ENCODE measurements at regions not wholly inside any gene's neighbourhood (a gene's known extent, or its start where the extent isn't known, plus 50 kb on each side); places are given as distances from the start of the nearest gene placed in this dataset.

- DNase-seq, result no peak
Observed at GRCh38 chr11:80553565-80553964, 1112.7 kb upstream of the TENM4 start.

- DNase-seq, result no peak
Observed at GRCh38 chr11:80542704-80543103, 1101.9 kb upstream of the TENM4 start.

GRCh38 chr11:80538040-80538439, 1097.2 kb upstream of the TENM4 start:
- DNase-seq, result no peak

GRCh38 chr11:80533463-80533862, 1092.6 kb upstream of the TENM4 start:
- no peak for DNase-seq

- DNase-seq, result no peak
Observed at GRCh38 chr11:80532633-80533232, 1091.9 kb upstream of the TENM4 start.

- DNase-seq, result no peak
Observed at GRCh38 chr11:80529726-80530125, 1088.9 kb upstream of the TENM4 start.

- DNase-seq, result no peak
Observed at GRCh38 chr11:80525663-80526405, 1085.0 kb upstream of the TENM4 start.

GRCh38 chr11:80524349-80524748, 1083.5 kb upstream of the TENM4 start:
- no peak for DNase-seq

GRCh38 chr11:80523057-80523456, 1082.2 kb upstream of the TENM4 start:
- no peak for DNase-seq

- no peak for DNase-seq
Observed at GRCh38 chr11:80521592-80521991, 1080.8 kb upstream of the TENM4 start.

- DNase-seq, result no peak
Observed at GRCh38 chr11:80520507-80520887, 1079.7 kb upstream of the TENM4 start.

GRCh38 chr11:80519596-80520506, 1079.0 kb upstream of the TENM4 start:
- DNase-seq, result no peak

- DNase-seq, result no peak
Observed at GRCh38 chr11:80517701-80518100, 1076.9 kb upstream of the TENM4 start.

GRCh38 chr11:80515097-80515496, 1074.3 kb upstream of the TENM4 start:
- DNase-seq, result no peak

- no peak for DNase-seq
Observed at GRCh38 chr11:80512491-80512890, 1071.7 kb upstream of the TENM4 start.

- DNase-seq, result no peak
Observed at GRCh38 chr11:80505771-80506170, 1064.9 kb upstream of the TENM4 start.

- no peak for DNase-seq
Observed at GRCh38 chr11:80503990-80504389, 1063.2 kb upstream of the TENM4 start.

- no peak for DNase-seq
Observed at GRCh38 chr11:80502511-80502910, 1061.7 kb upstream of the TENM4 start.

- DNase-seq, result no peak
Observed at GRCh38 chr11:80495116-80495515, 1054.3 kb upstream of the TENM4 start.

GRCh38 chr11:80487952-80488351, 1047.1 kb upstream of the TENM4 start:
- no peak for DNase-seq

- DNase-seq, result no peak
Observed at GRCh38 chr11:80486678-80487077, 1045.8 kb upstream of the TENM4 start.

GRCh38 chr11:80477178-80477577, 1036.3 kb upstream of the TENM4 start:
- DNase-seq, result no peak

- no peak for DNase-seq
Observed at GRCh38 chr11:80473562-80473961, 1032.7 kb upstream of the TENM4 start.

- no peak for DNase-seq
Observed at GRCh38 chr11:80469871-80470270, 1029.0 kb upstream of the TENM4 start.
